HG03469 (cell line): ENCODE measurements at regions not wholly inside any gene's neighbourhood (a gene's known extent, or its start where the extent isn't known, plus 50 kb on each side); places are given as distances from the start of the nearest gene placed in this dataset.

Experiments
- ATAC-seq: cut with Tn5 transposase; IDR thresholded peaks from one replicate; pipeline ENCODE4 v1.9.1; 2021; ENCODE audit warnings: mild to moderate bottlenecking, moderate library complexity, moderate number of reproducible peaks; ENCODE audit not compliant: unreplicated experiment

GRCh38 chr12:31783996-31784645, 55.3 kb upstream of the AMN1 start:
- no peak for ATAC-seq

DNA sequence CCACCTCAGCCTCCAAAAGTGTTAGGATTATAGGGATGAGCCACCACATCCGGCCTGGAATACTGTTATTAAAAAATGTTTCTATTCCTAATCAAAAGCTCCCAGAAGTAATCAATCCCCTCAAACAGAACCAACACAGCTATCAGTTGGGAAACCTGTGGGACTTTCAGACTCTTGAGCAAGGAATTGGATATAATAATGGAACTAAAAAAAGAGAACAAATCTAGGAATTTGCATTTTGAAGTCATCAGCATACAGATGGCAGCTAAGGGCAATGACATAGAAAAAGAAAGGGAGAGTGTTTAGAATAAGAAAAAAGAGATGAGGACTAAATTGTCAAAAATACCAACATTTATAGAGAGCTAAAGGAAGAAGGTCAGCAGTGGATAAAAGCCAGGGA, 54.7 kb upstream of the AMN1 start:
- ATAC-seq = no peak

DNA sequence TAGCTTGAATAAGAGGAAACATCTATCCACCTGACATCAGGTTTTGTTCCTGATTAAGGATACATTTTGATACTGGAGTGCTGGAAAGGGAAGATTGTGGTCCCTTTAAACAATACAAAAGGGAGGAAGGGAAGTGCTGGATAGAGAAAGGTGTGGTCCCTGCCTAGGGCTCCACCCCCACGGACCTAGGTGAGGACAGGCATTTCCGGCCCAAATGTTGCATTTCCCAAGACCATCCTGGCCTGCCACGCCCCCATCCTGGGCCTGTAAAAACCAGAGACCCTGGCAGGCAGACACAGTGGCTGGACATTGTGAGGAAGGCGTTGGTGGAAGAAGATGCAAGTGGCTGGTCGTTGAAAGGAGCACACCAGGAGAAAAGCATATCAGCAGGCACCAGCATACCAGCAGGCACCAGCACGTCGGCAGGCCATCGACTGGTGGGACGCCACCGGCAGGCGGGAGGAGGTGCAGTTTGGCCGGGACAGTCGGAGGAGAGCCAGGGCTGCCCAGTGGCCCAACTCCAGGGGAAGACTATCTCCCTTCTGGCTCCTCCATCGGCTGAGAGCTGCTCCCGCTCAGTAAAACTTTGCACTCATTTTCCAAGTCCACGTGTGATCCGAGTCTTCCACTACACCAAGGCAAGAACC, 53.2 kb upstream of the AMN1 start:
- no peak for ATAC-seq

DNA sequence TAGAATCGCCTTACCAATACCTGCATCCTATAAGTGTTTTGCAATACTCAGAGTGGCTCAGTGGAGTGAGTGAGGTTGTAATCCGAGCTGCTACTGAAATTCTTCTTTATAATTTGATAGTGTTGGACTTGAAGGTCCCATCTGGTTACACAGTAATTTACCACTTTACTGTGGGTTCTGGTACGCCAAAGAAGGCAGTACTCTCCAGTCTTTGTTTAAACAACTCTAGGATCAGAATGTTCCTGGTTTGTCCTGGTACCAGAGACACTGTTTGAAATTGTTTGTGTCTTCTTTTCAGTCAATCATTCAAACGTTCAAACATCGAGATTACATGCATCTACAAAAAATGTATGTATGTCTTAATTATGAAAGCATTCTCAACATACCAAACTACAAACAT, 51.3 kb upstream of the AMN1 start:
- ATAC-seq = no peak

- ATAC-seq = no peak
These were observed 49.9 kb upstream of the AMN1 start for GRCh38 chr12:31778687-31779086.
